HEK293 (cell line): ENCODE measurements at regions not wholly inside any gene's neighbourhood (a gene's known extent, or its start where the extent isn't known, plus 50 kb on each side); places are given as distances from the start of the nearest gene placed in this dataset.

Experiments
- CTCF ChIP-seq: fragments of 450-650 bp; formaldehyde crosslinking; IDR thresholded peaks from 2 replicates; pipeline ENCODE4 v1.5.1; 2016; ENCODE audit warnings: missing biosample characterization, missing genetic modification characterization
- GLI2 ChIP-seq: fragments of 450-650 bp; formaldehyde crosslinking; IDR thresholded peaks from 2 replicates; pipeline ENCODE4; 2017; ENCODE audit warnings: missing biosample characterization, missing genetic modification characterization, low read depth, borderline replicate concordance
- TSHZ1 ChIP-seq: fragments of 450-650 bp; formaldehyde crosslinking; IDR thresholded peaks from 2 replicates; pipeline ENCODE4 v1.5.1; 2016; ENCODE audit warnings: missing biosample characterization, missing genetic modification characterization, borderline replicate concordance
- YY1 ChIP-seq: fragments of 450-650 bp; formaldehyde crosslinking; IDR thresholded peaks from 2 replicates; pipeline ENCODE4 v1.5.1; 2018; ENCODE audit warnings: missing biosample characterization, missing genetic modification characterization
- ZBTB7A ChIP-seq: fragments of 450-650 bp; formaldehyde crosslinking; IDR thresholded peaks from 2 replicates; pipeline ENCODE4 v1.5.1; 2016; ENCODE audit warnings: low read depth, missing biosample characterization, missing genetic modification characterization
- ZEB2 ChIP-seq: fragments of 450-650 bp; formaldehyde crosslinking; IDR thresholded peaks from 2 replicates; pipeline ENCODE4 v1.5.1; 2016; ENCODE audit warnings: missing biosample characterization, missing genetic modification characterization
- ZNF112 ChIP-seq: fragments of 450-650 bp; formaldehyde crosslinking; IDR thresholded peaks from 2 replicates; pipeline ENCODE4 v1.5.0; 2017; ENCODE audit warnings: missing biosample characterization, missing genetic modification characterization
- ZNF138 ChIP-seq: fragments of 450-650 bp; formaldehyde crosslinking; IDR thresholded peaks from 2 replicates; pipeline ENCODE4 v1.5.1; 2016; ENCODE audit warnings: missing biosample characterization, missing genetic modification characterization, borderline replicate concordance
- ZNF341 ChIP-seq: fragments of 450-650 bp; formaldehyde crosslinking; IDR thresholded peaks from 2 replicates; pipeline ENCODE4; 2016; ENCODE audit warnings: low read depth, missing biosample characterization, missing genetic modification characterization
- ZNF426 ChIP-seq: fragments of 450-650 bp; formaldehyde crosslinking; IDR thresholded peaks from 2 replicates; pipeline ENCODE4 v1.5.1; 2017; ENCODE audit warnings: missing biosample characterization, missing genetic modification characterization, mild to moderate bottlenecking, inconsistent platforms, moderate library complexity
- ZNF560 ChIP-seq: fragments of 450-650 bp; formaldehyde crosslinking; IDR thresholded peaks from 2 replicates; pipeline ENCODE4 v1.5.1; 2017; ENCODE audit warnings: missing biosample characterization, missing genetic modification characterization, borderline replicate concordance
- ZNF585B ChIP-seq: fragments of 450-650 bp; formaldehyde crosslinking; IDR thresholded peaks from 2 replicates; pipeline ENCODE4 v1.5.1; 2016; ENCODE audit warnings: missing biosample characterization, missing genetic modification characterization
- ZNF776 ChIP-seq: fragments of 450-650 bp; formaldehyde crosslinking; IDR thresholded peaks from 2 replicates; pipeline ENCODE4 v1.5.0; 2017; ENCODE audit warnings: missing biosample characterization, missing genetic modification characterization, borderline replicate concordance

GRCh38 chr14:71521238-71522135 is 410.7 kb upstream of the RGS6 start:
- TF ChIP-seq ZNF585B (tag by site-specific recombination) (no peak), ZNF112 (tag by site-specific recombination) (no peak), GLI2 (tag by site-specific recombination) (peak; percentile 15; the same call in 1 of the 2 replicates), YY1 (tag by site-specific recombination) (no peak), ZNF138 (tag by site-specific recombination) (no peak), TSHZ1 (tag by site-specific recombination) (no peak), ZNF341 (tag by site-specific recombination) (no peak), ZBTB7A (tag by site-specific recombination) (no peak), CTCF (tag by site-specific recombination) (no peak), ZEB2 (tag by site-specific recombination) (no peak), ZNF426 (tag by site-specific recombination) (no peak), ZNF776 (no peak), ZNF560 (no peak)
